ENCODE measurements at regions not wholly inside any gene's neighbourhood (a gene's known extent, or its start where the extent isn't known, plus 50 kb on each side); places are given as distances from the start of the nearest gene placed in this dataset.

- in situ Hi-C loops (cut with MboI; ENCODE audit: low sequenced_read_pairs), result no loop called here
Observed at GRCh38 chr9:79885093-79885857, 313.5 kb downstream of the TLE4 start.

DNA sequence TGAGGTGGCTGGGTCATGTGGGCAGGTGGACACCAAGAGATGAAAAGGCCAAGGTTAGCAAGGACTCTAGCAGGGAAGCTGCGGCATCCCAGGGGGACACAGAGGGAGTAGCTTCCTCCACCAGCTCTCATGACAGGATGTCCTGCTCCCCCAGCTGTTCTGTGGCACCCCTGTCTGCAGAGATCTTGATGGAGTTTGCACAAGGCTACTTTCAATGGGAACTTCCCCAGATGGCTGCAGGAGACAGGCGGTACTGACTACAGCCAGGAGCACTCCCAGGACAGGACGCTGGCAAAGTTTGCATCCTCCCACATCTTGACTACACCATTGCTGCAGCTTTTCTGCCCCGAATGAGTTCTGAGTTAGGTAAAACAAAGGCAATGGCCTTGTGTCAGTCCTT lies 312.8 kb downstream of the TLE4 start:
- in situ Hi-C loops (cut with MboI; ENCODE audit: low sequenced_read_pairs), result no loop called here

- in situ Hi-C loops (cut with MboI; ENCODE audit: low sequenced_read_pairs), result no loop called here
Observed at GRCh38 chr9:79883073-79883645, 311.4 kb downstream of the TLE4 start.

DNA sequence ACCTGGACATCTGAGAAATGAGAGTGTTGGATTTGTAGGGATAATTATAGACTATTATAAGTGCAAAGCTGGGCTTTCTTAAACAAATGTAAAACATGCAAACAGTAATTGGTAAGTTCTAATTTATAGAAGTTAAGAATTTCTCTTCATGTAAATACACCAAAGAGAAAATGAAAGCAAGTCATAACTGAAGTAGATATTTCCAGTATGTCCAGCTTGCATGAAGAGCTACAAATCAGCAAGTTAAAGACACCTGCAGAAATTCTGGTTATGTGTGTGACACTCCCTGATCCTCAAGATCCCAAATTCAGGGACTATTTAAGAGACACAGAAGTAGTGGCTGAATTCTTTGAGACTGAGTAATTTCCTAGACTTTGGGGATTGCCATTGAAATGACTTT lies 308.9 kb downstream of the TLE4 start:
- in situ Hi-C loops (cut with MboI; ENCODE audit: low sequenced_read_pairs), result no loop called here

GRCh38 chr9:79877943-79878602 lies 306.3 kb downstream of the TLE4 start:
- in situ Hi-C loops (cut with MboI; ENCODE audit: low sequenced_read_pairs), result no loop called here

GRCh38 chr9:79868567-79869189 lies 296.9 kb downstream of the TLE4 start:
- in situ Hi-C loops (cut with MboI; ENCODE audit: low sequenced_read_pairs), result no loop called here

GRCh38 chr9:79862921-79863890 lies 291.4 kb downstream of the TLE4 start:
- in situ Hi-C loops (cut with MboI; ENCODE audit: low sequenced_read_pairs), result no loop called here

GRCh38 chr9:79858508-79858907 lies 286.7 kb downstream of the TLE4 start:
- in situ Hi-C loops (cut with MboI; ENCODE audit: low sequenced_read_pairs), result no loop called here

- in situ Hi-C loops (cut with MboI; ENCODE audit: low sequenced_read_pairs), result no loop called here
Observed at GRCh38 chr9:79857188-79857587, 285.4 kb downstream of the TLE4 start.

DNA sequence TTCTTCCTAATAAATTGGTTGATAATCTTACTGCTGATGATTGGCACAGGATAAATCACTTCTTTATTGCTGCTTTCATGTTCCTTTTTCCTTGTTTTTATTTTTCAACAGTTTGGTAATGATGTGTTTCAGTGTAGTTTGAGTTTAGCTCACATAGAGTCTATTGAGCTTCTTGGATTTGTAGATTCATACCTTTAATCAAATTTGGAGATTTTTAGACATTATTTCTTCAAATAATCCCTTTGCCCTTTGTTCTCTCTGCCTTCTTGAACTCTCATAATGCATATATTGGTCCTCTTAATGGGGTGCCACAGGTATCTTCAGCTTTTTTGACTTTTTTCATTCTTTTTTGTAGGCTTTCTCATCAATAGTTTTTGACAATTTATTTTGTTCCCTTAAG lies 275.3 kb downstream of the TLE4 start:
- in situ Hi-C loops (cut with MboI; ENCODE audit: low sequenced_read_pairs), result no loop called here

- in situ Hi-C loops (cut with MboI; ENCODE audit: low sequenced_read_pairs), result no loop called here
Observed at GRCh38 chr9:79829566-79830302, 258.0 kb downstream of the TLE4 start.

DNA sequence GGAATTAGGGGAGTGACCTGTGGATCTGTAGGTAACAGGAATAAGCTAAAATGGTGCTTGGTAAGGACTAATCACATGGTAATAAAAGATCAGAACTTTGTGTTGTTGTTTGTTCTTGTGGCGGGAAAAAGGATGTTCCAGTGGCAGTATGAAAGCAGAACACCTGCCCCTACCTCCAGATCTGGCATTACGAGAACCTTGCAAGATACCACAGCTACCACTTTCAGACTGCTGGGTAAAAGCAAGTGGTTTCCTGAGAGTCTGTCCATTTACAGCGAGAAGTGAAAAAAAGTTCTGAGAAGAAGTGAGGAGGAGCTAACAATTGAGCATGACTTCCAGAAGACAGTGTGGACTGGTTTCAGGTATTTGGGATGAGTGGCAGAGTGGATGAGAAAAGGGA lies 252.5 kb downstream of the TLE4 start:
- in situ Hi-C loops (cut with MboI; ENCODE audit: low sequenced_read_pairs), result no loop called here

GRCh38 chr9:79817438-79818004 lies 245.8 kb downstream of the TLE4 start:
- in situ Hi-C loops (cut with MboI; ENCODE audit: low sequenced_read_pairs), result no loop called here

DNA sequence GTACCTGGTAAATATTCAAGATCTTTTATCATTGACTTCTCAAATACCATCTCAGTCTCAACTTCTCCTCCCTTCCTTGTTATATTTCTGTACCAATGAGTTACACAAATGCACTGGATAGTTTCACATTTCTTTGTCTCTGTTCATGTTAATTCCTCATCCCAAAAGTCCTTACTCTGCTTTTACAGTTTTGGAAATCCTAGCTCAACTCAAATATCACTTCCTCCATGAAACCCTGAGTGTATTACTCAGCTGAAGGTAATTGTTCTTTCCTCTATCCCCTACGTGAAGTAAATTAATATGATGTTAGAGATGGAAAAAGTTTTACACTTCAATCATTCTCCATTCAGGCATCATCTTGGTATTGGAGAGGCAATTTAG lies 241.5 kb downstream of the TLE4 start:
- in situ Hi-C loops (cut with MboI; ENCODE audit: low sequenced_read_pairs), result no loop called here

GRCh38 chr9:79812507-79813257 lies 240.9 kb downstream of the TLE4 start:
- in situ Hi-C loops (cut with MboI; ENCODE audit: low sequenced_read_pairs), result no loop called here

GRCh38 chr9:79812099-79812498 lies 240.3 kb downstream of the TLE4 start:
- in situ Hi-C loops (cut with MboI; ENCODE audit: low sequenced_read_pairs), result no loop called here

- in situ Hi-C loops (cut with MboI; ENCODE audit: low sequenced_read_pairs), result no loop called here
Observed at GRCh38 chr9:79809931-79810330, 238.2 kb downstream of the TLE4 start.

GRCh38 chr9:79809316-79809876 lies 237.6 kb downstream of the TLE4 start:
- in situ Hi-C loops (cut with MboI; ENCODE audit: low sequenced_read_pairs), result no loop called here

DNA sequence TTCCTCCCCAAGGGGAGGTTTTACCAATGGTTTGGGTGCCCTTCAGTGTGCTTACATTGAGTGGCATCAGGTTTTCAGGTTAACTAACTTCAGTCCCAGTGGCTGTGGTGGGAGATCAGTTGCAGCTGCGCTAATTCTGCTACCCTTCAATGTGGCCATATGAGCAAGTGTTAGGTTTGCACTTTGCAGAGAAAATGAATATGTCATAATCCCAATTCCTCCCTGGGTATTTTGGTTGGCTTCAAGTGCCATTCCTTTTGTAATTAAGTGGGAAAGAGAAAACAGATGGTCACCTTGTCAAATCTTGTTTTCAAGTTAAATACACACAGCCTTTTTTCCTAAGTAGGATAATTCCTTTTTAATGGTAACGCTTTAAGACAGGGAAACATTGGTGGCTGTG lies 236.2 kb downstream of the TLE4 start:
- in situ Hi-C loops (cut with MboI; ENCODE audit: low sequenced_read_pairs), result no loop called here

Measured in HL-60/S4 treated with phorbol 12-myristate 13-acetate at 8.2 ng/mL for 4 days and 3 days (cell line).